Osteoblast (primary cell): ENCODE measurements at regions not wholly inside any gene's neighbourhood (a gene's known extent, or its start where the extent isn't known, plus 50 kb on each side); places are given as distances from the start of the nearest gene placed in this dataset.

ENCODE experiments used
- DNase-seq: peaks from one replicate; pipeline ENCODE4 v3.0.0; 2011; ENCODE audit warnings: low spot score, mixed read lengths; ENCODE audit not compliant: insufficient read length; ENCODE audit errors: missing footprints
- H2AFZ ChIP-seq: 2 replicates; pipeline ENCODE4 v1.6.0; 2011; ENCODE audit warnings: mild to moderate bottlenecking, low read length
- H3K27ac ChIP-seq: 2 replicates; pipeline ENCODE4 v1.5.1; 2011; ENCODE audit warnings: mild to moderate bottlenecking, low read depth, low read length, moderate library complexity
- H3K27me3 ChIP-seq: 2 replicates; pipeline ENCODE4 v1.6.0; 2012; ENCODE audit warnings: mild to moderate bottlenecking, control low read depth, inconsistent platforms, low read length, moderate library complexity; ENCODE audit not compliant: insufficient read depth
- H3K36me3 ChIP-seq: 2 replicates; pipeline ENCODE4 v1.5.1; 2011; ENCODE audit warnings: mild to moderate bottlenecking, low read length, control low read depth, moderate library complexity; ENCODE audit not compliant: insufficient read depth
- H3K4me1 ChIP-seq: 2 replicates; pipeline ENCODE4 v1.5.1; 2011; ENCODE audit warnings: mild to moderate bottlenecking, low read length, control low read depth, moderate library complexity; ENCODE audit not compliant: insufficient read depth
- H3K4me2 ChIP-seq: 2 replicates; pipeline ENCODE4 v1.6.0; 2011; ENCODE audit warnings: mild to moderate bottlenecking, low read length; ENCODE audit not compliant: insufficient read depth
- H3K4me3 ChIP-seq: fragments of 200-600 bp; sonication (generic); 3 replicates; pipeline ENCODE4 v1.5.1; 2012; ENCODE audit warnings: mild to moderate bottlenecking, low read length, inconsistent platforms; ENCODE audit not compliant: insufficient read depth
- H3K79me2 ChIP-seq: 2 replicates; pipeline ENCODE4 v1.6.0; 2012; ENCODE audit warnings: mild to moderate bottlenecking, low read length, control low read depth, inconsistent platforms; ENCODE audit not compliant: insufficient read depth
- H3K9me3 ChIP-seq: 2 replicates; pipeline ENCODE4 v1.5.1; 2011; ENCODE audit warnings: low read depth, low read length, control low read depth
- H4K20me1 ChIP-seq: 2 replicates; pipeline ENCODE4 v1.6.0; 2012; ENCODE audit warnings: mild to moderate bottlenecking, low read length, control low read depth; ENCODE audit not compliant: insufficient read depth
- CTCF ChIP-seq: IDR thresholded peaks from 2 replicates; pipeline ENCODE4 v1.5.1; 2011; ENCODE audit warnings: mild to moderate bottlenecking, low read depth, low read length, moderate library complexity; ENCODE audit errors: extremely low read depth

- no peaks in the 10 kb centered on the region for H3K36me3 ChIP-seq
- H3K9me3 ChIP-seq = no peaks in the 10 kb centered on the region
- DNase-seq = no peak
- H3K27ac ChIP-seq = no peak overlapping the region
- H2AFZ ChIP-seq = no peak overlapping the region
- H3K4me1 ChIP-seq = peaks cover 9% of the 10 kb centered on the region
- H3K79me2 ChIP-seq = no peaks in the 10 kb centered on the region
- H4K20me1 ChIP-seq = no peaks in the 10 kb centered on the region
- no peak for TF ChIP-seq CTCF
- H3K4me2 ChIP-seq = no peak overlapping the region
- H3K4me3 ChIP-seq = no peak overlapping the region
- H3K27me3 ChIP-seq = no peaks in the 10 kb centered on the region
These were observed 105.3 kb upstream of the ITGA6 start for GRCh38 chr2:172322049-172322448.

GRCh38 chr2:172323256-172323655, 104.1 kb upstream of the ITGA6 start:
- Histone ChIP-seq H3K4me3 (no peak overlapping the region), H3K4me2 (no peak overlapping the region), H3K79me2 (no peaks in the 10 kb centered on the region), H3K4me1 (peaks cover 9% of the 10 kb centered on the region), H3K36me3 (no peaks in the 10 kb centered on the region), H3K9me3 (no peaks in the 10 kb centered on the region), H4K20me1 (no peaks in the 10 kb centered on the region), H2AFZ (no peak overlapping the region), H3K27ac (no peak overlapping the region), H3K27me3 (no peaks in the 10 kb centered on the region)
- DNase-seq = no peak
- no peak for TF ChIP-seq CTCF

- Histone ChIP-seq H3K36me3 (no peaks in the 10 kb centered on the region), H3K4me1 (peaks cover 9% of the 10 kb centered on the region), H3K27ac (no peak overlapping the region), H3K4me3 (no peak overlapping the region), H3K79me2 (no peaks in the 10 kb centered on the region), H2AFZ (no peak overlapping the region), H3K27me3 (no peaks in the 10 kb centered on the region), H3K4me2 (no peak overlapping the region), H3K9me3 (no peaks in the 10 kb centered on the region), H4K20me1 (no peaks in the 10 kb centered on the region)
- no peak for DNase-seq
- no peak for TF ChIP-seq CTCF
These were observed 103.4 kb upstream of the ITGA6 start for GRCh38 chr2:172323861-172324597.

GRCh38 chr2:172326211-172326509, 101.2 kb upstream of the ITGA6 start:
- Histone ChIP-seq H3K27me3 (no peaks in the 10 kb centered on the region), H3K4me2 (peak overlapping the region; percentile 14), H3K9me3 (no peaks in the 10 kb centered on the region), H3K4me3 (no peak overlapping the region), H2AFZ (peak overlapping the region; percentile 13), H3K4me1 (peaks cover 9% of the 10 kb centered on the region), H3K36me3 (no peaks in the 10 kb centered on the region), H3K27ac (no peak overlapping the region), H3K79me2 (no peaks in the 10 kb centered on the region), H4K20me1 (no peaks in the 10 kb centered on the region)
- TF ChIP-seq CTCF = no peak
- no peak for DNase-seq
